HG03520 (cell line): ENCODE measurements at regions not wholly inside any gene's neighbourhood (a gene's known extent, or its start where the extent isn't known, plus 50 kb on each side); places are given as distances from the start of the nearest gene placed in this dataset.
"Not testable (repeated sequence)": the region's sequence is repeated elsewhere in the genome, so short reads cannot be mapped to it uniquely, and the experiment has no call there.

ENCODE experiments used
- ATAC-seq: cut with Tn5 transposase; IDR thresholded peaks from one replicate; pipeline ENCODE4 v1.9.1; 2021; ENCODE audit warnings: mild to moderate bottlenecking, moderate library complexity; ENCODE audit not compliant: unreplicated experiment

GRCh38 chr12:131287015-131287937, 333.6 kb downstream of the ADGRD1 start:
- no peak for ATAC-seq

GRCh38 chr12:131287938-131288764, 334.4 kb downstream of the ADGRD1 start:
- ATAC-seq: no peak

- not testable (repeated sequence) for ATAC-seq
Measured at GRCh38 chr12:131288765-131289695, 335.3 kb downstream of the ADGRD1 start.

- not testable (repeated sequence) for ATAC-seq
Measured at GRCh38 chr12:131289807-131290206, 336.1 kb downstream of the ADGRD1 start.

- no peak for ATAC-seq
Measured at GRCh38 chr12:131290255-131290959, 336.7 kb downstream of the ADGRD1 start.

GRCh38 chr12:131293071-131294015, 339.6 kb downstream of the ADGRD1 start:
- ATAC-seq: not testable (repeated sequence)

- not testable (repeated sequence) for ATAC-seq
Measured at GRCh38 chr12:131294716-131295115, 341.0 kb downstream of the ADGRD1 start.

- ATAC-seq: not testable (repeated sequence)
Measured at GRCh38 chr12:131295117-131295516, 341.4 kb downstream of the ADGRD1 start.

GRCh38 chr12:131295559-131295958, 341.9 kb downstream of the ADGRD1 start:
- ATAC-seq: not testable (repeated sequence)

- ATAC-seq: not testable (repeated sequence)
Measured at GRCh38 chr12:131296136-131296535, 342.4 kb downstream of the ADGRD1 start.

GRCh38 chr12:131296651-131297050, 342.9 kb downstream of the ADGRD1 start:
- ATAC-seq: not testable (repeated sequence)

GRCh38 chr12:131298526-131299369, 345.0 kb downstream of the ADGRD1 start:
- not testable (repeated sequence) for ATAC-seq

GRCh38 chr12:131299370-131299701, 345.6 kb downstream of the ADGRD1 start:
- ATAC-seq: not testable (repeated sequence)

GRCh38 chr12:131303576-131303975, 349.9 kb downstream of the ADGRD1 start:
- not testable (repeated sequence) for ATAC-seq

- ATAC-seq: not testable (repeated sequence)
Measured at GRCh38 chr12:131304642-131305041, 350.9 kb downstream of the ADGRD1 start.

GRCh38 chr12:131309700-131310099, 356.0 kb downstream of the ADGRD1 start:
- ATAC-seq: no peak

- ATAC-seq: not testable (repeated sequence)
Measured at GRCh38 chr12:131310227-131310969, 356.7 kb downstream of the ADGRD1 start.
